GM12891 (cell line): ENCODE measurements at regions not wholly inside any gene's neighbourhood (a gene's known extent, or its start where the extent isn't known, plus 50 kb on each side); places are given as distances from the start of the nearest gene placed in this dataset.

Experiments
- POLR2A ChIP-seq: IDR thresholded peaks from 2 replicates; pipeline ENCODE4 v1.6.1; 2011; ENCODE audit warnings: low read depth, low read length, control low read depth
- POLR2AphosphoS5 ChIP-seq: IDR thresholded peaks from 2 replicates; pipeline ENCODE4 v1.6.1; 2011; ENCODE audit warnings: low read depth, low read length, control low read depth
- SPI1 ChIP-seq: IDR thresholded peaks from 2 replicates; pipeline ENCODE4 v1.6.1; 2011; ENCODE audit warnings: low read depth, low read length, control low read depth
- TAF1 ChIP-seq: IDR thresholded peaks from 2 replicates; pipeline ENCODE4 v1.6.1; 2011; ENCODE audit warnings: low read depth, low read length, control low read depth

- TF ChIP-seq POLR2A (no peak), SPI1 (no peak), POLR2AphosphoS5 (no peak), TAF1 (no peak)
These were observed 277.6 kb downstream of the SMARCA2 start for GRCh38 chr9:2292733-2293132.
